ENCODE measurements at regions not wholly inside any gene's neighbourhood (a gene's known extent, or its start where the extent isn't known, plus 50 kb on each side); places are given as distances from the start of the nearest gene placed in this dataset.

DNA sequence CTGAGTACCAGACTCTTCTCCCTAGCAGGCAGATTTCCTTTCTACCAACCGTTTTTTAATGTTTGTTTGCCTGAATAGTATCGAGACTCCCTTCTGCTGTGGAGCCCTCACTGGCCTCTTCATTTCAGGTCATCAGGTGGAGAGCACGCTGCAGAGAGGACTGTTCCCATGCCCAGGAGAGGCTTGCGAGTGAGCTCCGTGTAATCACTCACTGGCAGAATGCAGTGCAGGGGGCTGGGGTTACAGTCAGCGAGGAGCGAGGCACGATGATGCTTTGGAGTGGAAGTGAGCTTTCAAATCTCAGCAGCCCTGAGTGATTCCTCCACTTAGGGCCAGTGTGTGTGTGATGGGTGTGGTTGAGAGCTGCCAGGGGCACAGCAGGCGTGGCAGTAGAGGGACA lies 385.2 kb downstream of the SHQ1 start:
- no peak overlapping the region for H3K4me2 ChIP-seq
- POLR2A ChIA-PET, result no interaction called here
- H3K4me3 ChIP-seq, result no peak overlapping the region
- H3K4me1 ChIP-seq, result no peaks in the 10 kb centered on the region
- no peak overlapping the region for H3K27ac ChIP-seq
- WGBS (ENCODE audit: missing lambda C conversion rate), result 54% methylated on average over 9 of the region's 9 CpGs
- no peak for ATAC-seq
- TF ChIP-seq, protein P1, sequence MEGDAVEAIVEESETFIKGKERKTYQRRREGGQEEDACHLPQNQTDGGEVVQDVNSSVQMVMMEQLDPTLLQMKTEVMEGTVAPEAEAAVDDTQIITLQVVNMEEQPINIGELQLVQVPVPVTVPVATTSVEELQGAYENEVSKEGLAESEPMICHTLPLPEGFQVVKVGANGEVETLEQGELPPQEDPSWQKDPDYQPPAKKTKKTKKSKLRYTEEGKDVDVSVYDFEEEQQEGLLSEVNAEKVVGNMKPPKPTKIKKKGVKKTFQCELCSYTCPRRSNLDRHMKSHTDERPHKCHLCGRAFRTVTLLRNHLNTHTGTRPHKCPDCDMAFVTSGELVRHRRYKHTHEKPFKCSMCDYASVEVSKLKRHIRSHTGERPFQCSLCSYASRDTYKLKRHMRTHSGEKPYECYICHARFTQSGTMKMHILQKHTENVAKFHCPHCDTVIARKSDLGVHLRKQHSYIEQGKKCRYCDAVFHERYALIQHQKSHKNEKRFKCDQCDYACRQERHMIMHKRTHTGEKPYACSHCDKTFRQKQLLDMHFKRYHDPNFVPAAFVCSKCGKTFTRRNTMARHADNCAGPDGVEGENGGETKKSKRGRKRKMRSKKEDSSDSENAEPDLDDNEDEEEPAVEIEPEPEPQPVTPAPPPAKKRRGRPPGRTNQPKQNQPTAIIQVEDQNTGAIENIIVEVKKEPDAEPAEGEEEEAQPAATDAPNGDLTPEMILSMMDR (IDR thresholded peaks at IDR 0.05), result no peak
- CTCF ChIA-PET, result no interaction called here
- DNase-seq (ENCODE audit: low read depth in 1 of 2, low spot score in 1 of 2), result no peak
- no peak for FAIRE-seq
- H3K9me3 ChIP-seq, result no peaks in the 10 kb centered on the region

DNA sequence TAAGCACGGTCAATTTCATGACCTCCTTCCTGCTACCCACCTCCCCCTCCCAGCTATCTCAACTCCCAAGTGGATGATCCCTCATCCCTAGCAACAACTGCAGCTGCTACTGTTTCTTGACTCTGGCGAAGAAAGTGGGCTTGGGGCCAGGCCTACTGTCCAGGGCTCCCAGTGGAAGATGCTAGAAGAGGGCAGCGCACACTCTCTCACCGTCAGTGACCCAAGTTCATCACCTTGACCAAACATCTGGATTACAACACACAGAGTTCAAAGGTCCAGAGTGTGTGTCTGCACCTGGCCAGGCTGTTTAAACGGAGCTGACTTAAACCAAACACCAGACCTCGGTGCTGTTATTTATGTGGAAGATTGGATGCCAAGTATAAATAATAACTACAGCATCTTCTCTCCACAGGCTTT lies 385.6 kb downstream of the SHQ1 start:
- ATAC-seq (no peak), DNase-seq (ENCODE audit: low read depth in 1 of 2, low spot score in 1 of 2) (no peak), FAIRE-seq (no peak)
- TF ChIP-seq ZNF302 (CRISPR knock-in tag; IDR thresholded peaks at IDR 0.05), result no peak
- TF ChIP-seq NPAS2 (CRISPR knock-in tag; IDR thresholded peaks at IDR 0.05; ENCODE audit: borderline replicate concordance), result no peak
- POLR2A ChIA-PET, result no interaction called here
- Histone ChIP-seq H3K4me2 (no peak overlapping the region), H3K4me3 (no peak overlapping the region), H3K4me1 (no peaks in the 10 kb centered on the region), H3K9me3 (no peaks in the 10 kb centered on the region), H3K27ac (no peak overlapping the region)
- CTCF ChIA-PET, result no interaction called here
- 65% methylated on average over 6 of the region's 6 CpGs for WGBS (ENCODE audit: missing lambda C conversion rate)

DNA sequence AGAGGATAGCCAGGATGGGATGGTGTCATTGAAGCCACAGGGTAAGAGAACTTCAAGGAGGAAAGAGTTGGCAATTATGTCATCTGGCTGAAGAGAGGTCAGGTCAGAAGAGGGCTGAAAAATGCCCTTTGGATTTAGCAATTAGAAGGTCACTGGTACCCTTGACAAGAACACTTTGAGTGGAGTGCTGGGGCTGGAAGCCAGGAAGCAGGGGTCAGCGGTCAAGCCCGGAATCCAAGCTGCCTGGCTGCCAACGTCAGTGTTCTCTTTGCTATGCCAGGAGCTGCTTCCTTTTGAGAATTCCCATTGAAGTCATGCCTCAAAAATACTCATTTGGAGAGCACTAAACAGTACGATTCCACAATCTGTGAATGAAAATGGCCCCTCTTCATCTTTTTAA lies 386.5 kb downstream of the SHQ1 start:
- Histone ChIP-seq H3K27ac (no peak overlapping the region), H3K9me3 (no peaks in the 10 kb centered on the region), H3K4me3 (no peak overlapping the region), H3K4me2 (no peak overlapping the region), H3K4me1 (no peaks in the 10 kb centered on the region)
- DNase-seq (ENCODE audit: low read depth in 1 of 2, low spot score in 1 of 2) (no peak), FAIRE-seq (no peak), ATAC-seq (no peak)
- TF ChIP-seq ZSCAN20 (CRISPR knock-in tag; IDR thresholded peaks at IDR 0.05) (no peak), PHF8 (IDR thresholded peaks at IDR 0.05; ENCODE audit: borderline replicate concordance, low read depth) (no peak), HOXB13 (CRISPR knock-in tag; IDR thresholded peaks at IDR 0.05; ENCODE audit: low read depth) (no peak), EHF (CRISPR knock-in tag; IDR thresholded peaks at IDR 0.05) (no peak), RARB (CRISPR knock-in tag; IDR thresholded peaks at IDR 0.05) (no peak), JUN (IDR thresholded peaks at IDR 0.05) (no peak), ZNF302 (CRISPR knock-in tag; IDR thresholded peaks at IDR 0.05) (no peak), RNF2 (IDR thresholded peaks at IDR 0.05; ENCODE audit: borderline replicate concordance, low read depth) (no peak)
- TF ChIP-seq, protein P2, sequence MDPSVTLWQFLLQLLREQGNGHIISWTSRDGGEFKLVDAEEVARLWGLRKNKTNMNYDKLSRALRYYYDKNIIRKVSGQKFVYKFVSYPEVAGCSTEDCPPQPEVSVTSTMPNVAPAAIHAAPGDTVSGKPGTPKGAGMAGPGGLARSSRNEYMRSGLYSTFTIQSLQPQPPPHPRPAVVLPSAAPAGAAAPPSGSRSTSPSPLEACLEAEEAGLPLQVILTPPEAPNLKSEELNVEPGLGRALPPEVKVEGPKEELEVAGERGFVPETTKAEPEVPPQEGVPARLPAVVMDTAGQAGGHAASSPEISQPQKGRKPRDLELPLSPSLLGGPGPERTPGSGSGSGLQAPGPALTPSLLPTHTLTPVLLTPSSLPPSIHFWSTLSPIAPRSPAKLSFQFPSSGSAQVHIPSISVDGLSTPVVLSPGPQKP (IDR thresholded peaks at IDR 0.05; ENCODE audit: low read depth, low read length), result no peak
- TF ChIP-seq, protein P3, sequence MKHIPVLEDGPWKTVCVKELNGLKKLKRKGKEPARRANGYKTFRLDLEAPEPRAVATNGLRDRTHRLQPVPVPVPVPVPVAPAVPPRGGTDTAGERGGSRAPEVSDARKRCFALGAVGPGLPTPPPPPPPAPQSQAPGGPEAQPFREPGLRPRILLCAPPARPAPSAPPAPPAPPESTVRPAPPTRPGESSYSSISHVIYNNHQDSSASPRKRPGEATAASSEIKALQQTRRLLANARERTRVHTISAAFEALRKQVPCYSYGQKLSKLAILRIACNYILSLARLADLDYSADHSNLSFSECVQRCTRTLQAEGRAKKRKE (CRISPR knock-in tag; IDR thresholded peaks at IDR 0.05; ENCODE audit: low read depth), result no peak
- WGBS (ENCODE audit: missing lambda C conversion rate), result 50% methylated on average over 4 of the region's 4 CpGs
- CTCF ChIA-PET, result no interaction called here
- POLR2A ChIA-PET, result no interaction called here

DNA sequence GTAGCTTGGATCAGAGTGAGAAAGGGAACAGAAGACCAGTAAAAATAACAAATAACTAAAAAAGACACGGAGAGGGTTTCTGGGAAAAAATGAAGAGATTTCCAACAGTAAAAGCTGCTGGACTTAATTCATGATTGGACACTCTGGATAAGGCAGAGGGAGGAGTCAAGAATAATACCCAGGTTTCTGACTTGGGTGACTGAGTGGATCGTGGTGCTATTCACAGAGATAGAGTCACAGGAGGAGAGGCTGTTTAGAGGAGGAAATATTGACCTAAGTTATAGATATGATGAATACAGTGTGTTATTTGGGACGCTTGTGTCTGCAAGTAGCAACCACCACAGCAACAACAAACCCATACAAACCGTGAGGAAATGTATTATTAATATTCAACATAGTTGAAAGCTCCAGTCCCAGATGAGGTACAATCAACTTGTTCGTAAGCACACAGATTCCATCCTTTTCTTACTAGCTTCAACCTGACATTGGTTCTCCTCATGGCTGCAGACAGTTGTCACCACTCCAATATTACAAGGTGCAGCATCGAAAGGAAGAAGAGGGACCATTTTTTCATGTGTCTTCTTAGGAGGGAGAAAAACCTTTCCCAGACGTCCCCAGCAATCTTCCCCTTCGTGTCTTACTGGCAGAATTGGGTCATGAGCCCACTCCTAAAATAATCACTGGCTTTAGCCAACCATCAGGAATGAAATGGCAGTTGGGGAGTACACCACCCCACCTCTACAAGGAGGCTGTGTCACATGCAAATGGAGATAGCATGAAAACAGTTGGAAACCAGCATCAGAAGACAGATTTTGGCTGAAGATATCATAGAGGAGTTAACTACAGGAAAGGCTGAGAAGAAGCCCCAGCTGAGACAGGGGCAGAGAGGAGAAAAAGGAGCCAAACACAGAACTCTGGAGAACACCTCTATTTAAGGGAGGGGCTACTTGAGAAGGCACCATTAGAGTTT lies 387.8 kb downstream of the SHQ1 start:
- ChIA-PET CTCF (interaction anchor here (0.6 to 1.8 kb wide), 2 partner anchors 10 to 534 kb away, joined by 3 to 5 read pairs; no protein-coding TSS in a partner anchor), POLR2A (no interaction called here)
- Histone ChIP-seq H3K9me3 (no peaks in the 10 kb centered on the region), H3K4me1 (no peaks in the 10 kb centered on the region), H3K4me3 (no peak overlapping the region), H3K4me2 (no peak overlapping the region), H3K27ac (no peak overlapping the region)
- DNase-seq (ENCODE audit: low read depth in 1 of 2, low spot score in 1 of 2) (no peak), ATAC-seq (no peak), FAIRE-seq (no peak)
- WGBS (ENCODE audit: missing lambda C conversion rate), result 26% methylated on average over 8 of the region's 8 CpGs
- TF ChIP-seq CBX2 (IDR thresholded peaks at IDR 0.05; ENCODE audit: borderline replicate concordance, low read depth) (no peak), KDM1A (IDR thresholded peaks at IDR 0.05; ENCODE audit: low read depth) (no peak), ZC3H11A (IDR thresholded peaks at IDR 0.05) (no peak), EHF (CRISPR knock-in tag; IDR thresholded peaks at IDR 0.05) (no peak), HEYL (CRISPR knock-in tag; IDR thresholded peaks at IDR 0.05) (no peak), JUNB (IDR thresholded peaks at IDR 0.05) (no peak), RFX5 (IDR thresholded peaks at IDR 0.05) (no peak), ZSCAN20 (CRISPR knock-in tag; IDR thresholded peaks at IDR 0.05) (no peak), PHF8 (IDR thresholded peaks at IDR 0.05; ENCODE audit: borderline replicate concordance, low read depth) (no peak), HOXB13 (CRISPR knock-in tag; IDR thresholded peaks at IDR 0.05; ENCODE audit: low read depth) (no peak), KDM5A (IDR thresholded peaks at IDR 0.05) (no peak), FOXS1 (CRISPR knock-in tag; IDR thresholded peaks at IDR 0.05) (no peak), GATA3 (IDR thresholded peaks at IDR 0.05; ENCODE audit: borderline replicate concordance) (no peak)
- TF ChIP-seq, protein P2 (IDR thresholded peaks at IDR 0.05; ENCODE audit: low read depth, low read length), result no peak
- TF ChIP-seq, protein P1 (IDR thresholded peaks at IDR 0.05), result no peak
